HL-60 (cell line): ENCODE measurements at regions not wholly inside any gene's neighbourhood (a gene's known extent, or its start where the extent isn't known, plus 50 kb on each side); places are given as distances from the start of the nearest gene placed in this dataset.

Source experiments
- DNase-seq, 2 experiments: peaks; one replicate each; pipeline ENCODE4 v3.0.0-alpha.2; 2010 to 2020; ENCODE audit warnings: low read depth in 1 of 2, low spot score in 1 of 2
- H3K27ac ChIP-seq: fragments of 250-450 bp; sonication (Bioruptor Pico); replicated peaks from 2 replicates; pipeline ENCODE4 v1.5.1; 2020; ENCODE audit warnings: mild to moderate bottlenecking, moderate library complexity
- H3K27me3 ChIP-seq: fragments of 250-450 bp; sonication (Bioruptor Pico); 2 replicates; pipeline ENCODE4 v1.5.1; 2021; ENCODE audit warnings: mild to moderate bottlenecking, moderate library complexity; ENCODE audit not compliant: insufficient read depth, poor library complexity, severe bottlenecking
- H3K4me3 ChIP-seq: replicated peaks from 2 replicates; pipeline ENCODE4 v1.5.1; 2011; ENCODE audit warnings: mild to moderate bottlenecking, control low read depth, low read length; ENCODE audit not compliant: insufficient read depth
- GABPA ChIP-seq: IDR thresholded peaks from 2 replicates; pipeline ENCODE4 v1.6.1; 2012; ENCODE audit warnings: low read depth
- POLR2AphosphoS5 ChIP-seq: IDR thresholded peaks from 2 replicates; pipeline ENCODE4 v1.6.1; 2012; ENCODE audit warnings: low read depth
- REST ChIP-seq: IDR thresholded peaks from 2 replicates; pipeline ENCODE4 v1.6.1; 2012; ENCODE audit warnings: low read depth; ENCODE audit not compliant: insufficient replicate concordance
- SPI1 ChIP-seq: IDR thresholded peaks from 2 replicates; pipeline ENCODE4 v1.6.1; 2012; ENCODE audit warnings: low read depth, mild to moderate bottlenecking, borderline replicate concordance
- TF ChIP-seq, protein P1 (sequence below): IDR thresholded peaks from one replicate; pipeline ENCODE4 v1.5.1; 2011; ENCODE audit warnings: low read length, control low read depth, inconsistent platforms; ENCODE audit not compliant: insufficient read depth

- no peak overlapping the region for H3K4me3 ChIP-seq
- TF ChIP-seq, protein P1, sequence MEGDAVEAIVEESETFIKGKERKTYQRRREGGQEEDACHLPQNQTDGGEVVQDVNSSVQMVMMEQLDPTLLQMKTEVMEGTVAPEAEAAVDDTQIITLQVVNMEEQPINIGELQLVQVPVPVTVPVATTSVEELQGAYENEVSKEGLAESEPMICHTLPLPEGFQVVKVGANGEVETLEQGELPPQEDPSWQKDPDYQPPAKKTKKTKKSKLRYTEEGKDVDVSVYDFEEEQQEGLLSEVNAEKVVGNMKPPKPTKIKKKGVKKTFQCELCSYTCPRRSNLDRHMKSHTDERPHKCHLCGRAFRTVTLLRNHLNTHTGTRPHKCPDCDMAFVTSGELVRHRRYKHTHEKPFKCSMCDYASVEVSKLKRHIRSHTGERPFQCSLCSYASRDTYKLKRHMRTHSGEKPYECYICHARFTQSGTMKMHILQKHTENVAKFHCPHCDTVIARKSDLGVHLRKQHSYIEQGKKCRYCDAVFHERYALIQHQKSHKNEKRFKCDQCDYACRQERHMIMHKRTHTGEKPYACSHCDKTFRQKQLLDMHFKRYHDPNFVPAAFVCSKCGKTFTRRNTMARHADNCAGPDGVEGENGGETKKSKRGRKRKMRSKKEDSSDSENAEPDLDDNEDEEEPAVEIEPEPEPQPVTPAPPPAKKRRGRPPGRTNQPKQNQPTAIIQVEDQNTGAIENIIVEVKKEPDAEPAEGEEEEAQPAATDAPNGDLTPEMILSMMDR: no peak
- no peak for TF ChIP-seq POLR2AphosphoS5
- no peak for TF ChIP-seq SPI1
- no peak for TF ChIP-seq REST
- H3K27me3 ChIP-seq: no peaks in the 10 kb centered on the region
- no peak for DNase-seq
- no peak overlapping the region for H3K27ac ChIP-seq
These were observed 400.1 kb upstream of the MDGA2 start for GRCh38 chr14:48075487-48075886.

GRCh38 chr14:48052973-48053372 lies 377.6 kb upstream of the MDGA2 start:
- no peak for DNase-seq

DNA sequence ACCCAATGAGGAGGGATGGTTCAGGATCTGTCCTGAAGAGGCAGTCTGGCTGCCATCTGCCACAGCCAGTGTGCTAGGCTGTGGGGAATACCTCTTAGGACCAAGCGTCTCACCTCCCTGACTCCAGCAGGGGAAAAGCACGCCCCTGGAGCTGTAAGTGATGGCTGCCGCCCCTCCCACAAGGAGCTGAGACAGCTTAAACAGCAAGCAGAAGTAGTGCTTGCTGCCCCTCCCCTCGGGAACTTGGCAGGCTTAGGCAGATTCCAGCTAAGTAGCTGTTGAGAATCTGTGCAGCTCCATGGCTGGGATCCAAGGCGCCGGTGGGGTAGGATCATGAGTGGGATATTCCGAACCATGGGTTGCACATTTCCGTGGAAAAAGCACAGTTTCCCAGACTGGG lies 360.4 kb upstream of the MDGA2 start:
- no peaks in the 10 kb centered on the region for H3K27me3 ChIP-seq
- no peak overlapping the region for H3K4me3 ChIP-seq
- DNase-seq: no peak
- no peak overlapping the region for H3K27ac ChIP-seq
- TF ChIP-seq SPI1: no peak
- no peak for TF ChIP-seq GABPA
- TF ChIP-seq REST: no peak
- TF ChIP-seq, protein P1: no peak
- no peak for TF ChIP-seq POLR2AphosphoS5

More at GRCh38 chr14:48052973-48053372, 377.6 kb upstream of the MDGA2 start:
- Histone ChIP-seq H3K27me3 (no peaks in the 10 kb centered on the region), H3K4me3 (no peak overlapping the region), H3K27ac (no peak overlapping the region)
- TF ChIP-seq REST (no peak), SPI1 (no peak), GABPA (no peak), POLR2AphosphoS5 (no peak)
- TF ChIP-seq, protein P1: no peak
